ENCODE measurements at regions not wholly inside any gene's neighbourhood (a gene's known extent, or its start where the extent isn't known, plus 50 kb on each side); places are given as distances from the start of the nearest gene placed in this dataset.

- TF ChIP-seq CTCF (IDR thresholded peaks at IDR 0.05; ENCODE audit: insufficient read depth, low read length, poor library complexity, severe bottlenecking), result no peak
- no peak overlapping the region for H3K4me3 ChIP-seq (ENCODE audit: low read depth, low read length)
- H3K36me3 ChIP-seq (ENCODE audit: control insufficient read depth, insufficient read depth, low read length), result no peaks in the 10 kb centered on the region
- no peak for DNase-seq (ENCODE audit: low read depth)
- no peaks in the 10 kb centered on the region for H3K27me3 ChIP-seq (ENCODE audit: control insufficient read depth, insufficient read depth, low read length)
Observed at GRCh38 chr13:69418319-69418718, 689.3 kb upstream of the ATXN8OS start.

- H3K36me3 ChIP-seq (ENCODE audit: control insufficient read depth, insufficient read depth, low read length), result no peaks in the 10 kb centered on the region
- no peak for TF ChIP-seq CTCF (IDR thresholded peaks at IDR 0.05; ENCODE audit: insufficient read depth, low read length, poor library complexity, severe bottlenecking)
- no peaks in the 10 kb centered on the region for H3K27me3 ChIP-seq (ENCODE audit: control insufficient read depth, insufficient read depth, low read length)
- DNase-seq (ENCODE audit: low read depth), result no peak
- no peak overlapping the region for H3K4me3 ChIP-seq (ENCODE audit: low read depth, low read length)
Observed at GRCh38 chr13:69410761-69411160, 696.9 kb upstream of the ATXN8OS start.

- no peak overlapping the region for H3K4me3 ChIP-seq (ENCODE audit: low read depth, low read length)
- DNase-seq (ENCODE audit: low read depth), result no peak
- no peaks in the 10 kb centered on the region for H3K36me3 ChIP-seq (ENCODE audit: control insufficient read depth, insufficient read depth, low read length)
- no peaks in the 10 kb centered on the region for H3K27me3 ChIP-seq (ENCODE audit: control insufficient read depth, insufficient read depth, low read length)
- no peak for TF ChIP-seq CTCF (IDR thresholded peaks at IDR 0.05; ENCODE audit: insufficient read depth, low read length, poor library complexity, severe bottlenecking)
Observed at GRCh38 chr13:69391756-69392155, 715.9 kb upstream of the ATXN8OS start.

GRCh38 chr13:69389899-69390298 is 717.7 kb upstream of the ATXN8OS start:
- Histone ChIP-seq H3K27me3 (ENCODE audit: control insufficient read depth, insufficient read depth, low read length) (no peaks in the 10 kb centered on the region), H3K36me3 (ENCODE audit: control insufficient read depth, insufficient read depth, low read length) (no peaks in the 10 kb centered on the region), H3K4me3 (ENCODE audit: low read depth, low read length) (no peak overlapping the region)
- DNase-seq (ENCODE audit: low read depth), result no peak
- no peak for TF ChIP-seq CTCF (IDR thresholded peaks at IDR 0.05; ENCODE audit: insufficient read depth, low read length, poor library complexity, severe bottlenecking)

GRCh38 chr13:69373747-69374425 is 733.7 kb upstream of the ATXN8OS start:
- no peak for DNase-seq (ENCODE audit: low read depth)
- Histone ChIP-seq H3K36me3 (ENCODE audit: control insufficient read depth, insufficient read depth, low read length) (no peaks in the 10 kb centered on the region), H3K27me3 (ENCODE audit: control insufficient read depth, insufficient read depth, low read length) (no peaks in the 10 kb centered on the region), H3K4me3 (ENCODE audit: low read depth, low read length) (no peak overlapping the region)
- TF ChIP-seq CTCF (IDR thresholded peaks at IDR 0.05; ENCODE audit: insufficient read depth, low read length, poor library complexity, severe bottlenecking), result no peak

GRCh38 chr13:69363360-69363759 is 744.3 kb upstream of the ATXN8OS start:
- Histone ChIP-seq H3K36me3 (ENCODE audit: control insufficient read depth, insufficient read depth, low read length) (no peaks in the 10 kb centered on the region), H3K4me3 (ENCODE audit: low read depth, low read length) (no peak overlapping the region), H3K27me3 (ENCODE audit: control insufficient read depth, insufficient read depth, low read length) (no peaks in the 10 kb centered on the region)
- no peak for DNase-seq (ENCODE audit: low read depth)
- no peak for TF ChIP-seq CTCF (IDR thresholded peaks at IDR 0.05; ENCODE audit: insufficient read depth, low read length, poor library complexity, severe bottlenecking)
